ENCODE measurements at regions not wholly inside any gene's neighbourhood (a gene's known extent, or its start where the extent isn't known, plus 50 kb on each side); places are given as distances from the start of the nearest gene placed in this dataset.

DNA sequence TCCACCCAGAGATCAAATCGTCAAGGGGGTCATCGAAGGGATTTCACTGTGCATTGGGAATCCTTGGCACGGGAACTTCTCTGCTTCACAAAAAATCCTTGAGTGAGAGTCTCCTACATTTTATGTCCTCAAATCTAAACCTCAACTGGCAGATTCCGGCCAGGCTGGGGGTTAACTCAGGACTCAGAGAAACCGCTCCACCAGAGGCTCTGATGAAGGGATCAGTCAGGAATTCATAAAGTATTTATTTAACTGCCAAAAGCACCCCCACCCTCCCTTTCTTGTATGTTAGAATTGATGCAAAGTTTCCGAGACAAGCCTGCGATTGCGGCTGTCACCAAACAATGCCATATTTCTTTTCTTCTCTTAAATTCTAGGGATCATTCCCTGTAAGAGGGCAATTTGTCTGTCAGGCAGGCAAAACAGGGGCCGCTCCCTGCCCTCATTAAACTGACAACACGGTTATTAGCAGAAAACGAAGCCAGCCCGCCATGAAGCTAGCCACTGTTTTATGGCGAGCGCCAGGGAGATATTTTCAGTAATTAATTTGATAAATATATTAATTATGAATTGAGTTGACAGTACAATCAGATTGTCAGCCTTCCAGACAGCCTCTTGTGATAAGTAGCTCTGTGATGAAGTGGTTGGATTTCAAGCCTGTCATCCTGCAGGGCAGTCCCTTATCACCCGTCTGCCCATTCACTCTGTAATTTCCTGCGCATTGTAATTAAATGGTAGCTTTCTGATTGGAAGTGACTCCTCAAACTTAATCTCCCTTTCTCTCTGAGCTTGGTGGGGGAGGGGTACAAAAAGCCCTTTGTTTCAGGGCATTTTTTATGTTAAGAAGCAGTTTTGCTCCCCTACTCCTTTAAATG lies 153.0 kb upstream of the GPR26 start:
- peaks cover 7 to 18% of the 10 kb centered on the region in 2 donors for H3K27me3 Mint-ChIP-seq
- H3K27ac Mint-ChIP-seq, result no peak overlapping the region
- Histone ChIP-seq H3K36me3 (ENCODE audit: insufficient read depth, low read length) (no peaks in the 10 kb centered on the region), H3K27ac (ENCODE audit: low read depth, low read length) (no peak overlapping the region), H3K9me3 (ENCODE audit: control insufficient read depth in 1 of 2, low read length in 2 of 2) (no peaks in the 10 kb centered on the region), H3K4me1 (ENCODE audit: insufficient read depth, low read length) (no peaks in the 10 kb centered on the region), H3K27me3 (ENCODE audit: insufficient read depth, low read length) (no peaks in the 10 kb centered on the region), H3K4me3 (ENCODE audit: low read length in 2 of 2) (no peak overlapping the region)
- CTCF ChIA-PET (ENCODE audit: partially characterized antibody), result no interaction called here
- POLR2A ChIA-PET (ENCODE audit: partially characterized antibody), result interaction anchor here (1.2 kb wide), 1 partner anchor 14 kb away, joined by 3 read pairs; no protein-coding TSS in a partner anchor
- intact Hi-C loops (cut with micrococcal nuclease), result no loop called here
- no peaks in the 10 kb centered on the region for H3K36me3 Mint-ChIP-seq
- DNase-seq, result no peak
- no peak overlapping the region for H3K4me3 Mint-ChIP-seq
- no peaks in the 10 kb centered on the region for H3K4me1 Mint-ChIP-seq
- H3K9me3 Mint-ChIP-seq, result no peaks in the 10 kb centered on the region

DNA sequence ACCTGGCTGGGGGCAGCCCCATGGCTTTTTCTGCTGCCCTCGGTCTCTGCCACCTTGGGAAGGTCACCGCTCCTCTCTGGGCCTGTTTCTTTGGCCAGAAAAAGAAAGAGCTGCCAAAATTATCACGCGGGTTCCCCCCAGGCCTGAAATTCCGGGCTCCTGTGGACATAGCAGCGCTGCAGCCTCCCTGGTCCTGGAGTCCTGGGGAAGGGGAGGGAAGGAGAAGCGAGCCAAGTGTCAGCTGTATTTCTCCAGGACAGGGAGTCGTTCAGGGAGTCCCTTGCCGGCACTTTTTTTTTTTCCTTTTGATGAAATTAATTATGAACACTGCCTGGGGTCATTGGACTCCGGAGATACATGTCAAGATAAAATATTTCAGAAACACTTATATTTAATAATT lies 152.3 kb upstream of the GPR26 start:
- no peak overlapping the region for H3K27ac ChIP-seq (ENCODE audit: low read depth, low read length)
- no peak overlapping the region for H3K27ac Mint-ChIP-seq
- no peaks in the 10 kb centered on the region for H3K36me3 ChIP-seq (ENCODE audit: insufficient read depth, low read length)
- no peaks in the 10 kb centered on the region for H3K27me3 ChIP-seq (ENCODE audit: insufficient read depth, low read length)
- DNase-seq, result no peak
- no peaks in the 10 kb centered on the region for H3K9me3 Mint-ChIP-seq
- H3K27me3 Mint-ChIP-seq, result peaks cover 7 to 17% of the 10 kb centered on the region in 2 donors
- no peaks in the 10 kb centered on the region for H3K4me1 Mint-ChIP-seq
- intact Hi-C loops (cut with micrococcal nuclease), result no loop called here
- H3K4me3 ChIP-seq (ENCODE audit: low read length in 2 of 2), result no peak overlapping the region
- H3K4me3 Mint-ChIP-seq, result no peak overlapping the region
- no peaks in the 10 kb centered on the region for H3K9me3 ChIP-seq (ENCODE audit: control insufficient read depth in 1 of 2, low read length in 2 of 2)
- no peaks in the 10 kb centered on the region for H3K4me1 ChIP-seq (ENCODE audit: insufficient read depth, low read length)
- no peaks in the 10 kb centered on the region for H3K36me3 Mint-ChIP-seq
- ChIA-PET CTCF (ENCODE audit: partially characterized antibody) (no interaction called here), POLR2A (ENCODE audit: partially characterized antibody) (interaction anchor here (1.2 kb wide), 1 partner anchor 13 kb away, joined by 3 read pairs; no protein-coding TSS in a partner anchor)

DNA sequence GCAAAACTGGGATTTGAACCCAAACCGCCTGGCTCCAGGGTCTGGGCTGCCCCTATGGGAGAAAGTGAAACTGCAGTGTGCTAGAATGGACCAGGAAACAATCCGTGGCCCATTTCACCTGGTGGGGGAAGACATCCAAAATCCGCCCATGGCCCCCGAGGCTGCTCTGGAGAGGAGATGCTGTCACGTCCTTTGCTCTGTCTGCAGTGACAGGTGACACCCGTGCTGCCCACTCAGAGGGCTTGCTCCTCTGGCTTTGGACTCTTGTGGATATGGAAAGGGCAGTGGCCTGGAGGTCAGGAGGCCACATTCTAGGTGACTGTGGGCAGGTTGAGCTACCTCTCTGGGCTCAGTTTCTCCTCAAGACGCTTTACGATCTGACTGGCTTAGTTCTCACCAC lies 151.2 kb upstream of the GPR26 start:
- Histone ChIP-seq H3K27me3 (ENCODE audit: insufficient read depth, low read length) (no peaks in the 10 kb centered on the region), H3K4me1 (ENCODE audit: insufficient read depth, low read length) (no peaks in the 10 kb centered on the region), H3K4me3 (ENCODE audit: low read length in 2 of 2) (no peak overlapping the region), H3K9me3 (ENCODE audit: control insufficient read depth in 1 of 2, low read length in 2 of 2) (no peaks in the 10 kb centered on the region), H3K36me3 (ENCODE audit: insufficient read depth, low read length) (no peaks in the 10 kb centered on the region), H3K27ac (ENCODE audit: low read depth, low read length) (no peak overlapping the region)
- H3K27me3 Mint-ChIP-seq, result peaks cover 5 to 12% of the 10 kb centered on the region in 2 donors
- H3K9me3 Mint-ChIP-seq, result no peaks in the 10 kb centered on the region
- no peak for DNase-seq
- no peak overlapping the region for H3K4me3 Mint-ChIP-seq
- no peaks in the 10 kb centered on the region for H3K36me3 Mint-ChIP-seq
- no peaks in the 10 kb centered on the region for H3K4me1 Mint-ChIP-seq
- H3K27ac Mint-ChIP-seq, result no peak overlapping the region
- ChIA-PET POLR2A (ENCODE audit: partially characterized antibody) (no interaction called here), CTCF (ENCODE audit: partially characterized antibody) (interaction anchor here (1.7 kb wide), 1 partner anchor 382 kb away, joined by 3 read pairs; no protein-coding TSS in a partner anchor)
- intact Hi-C loops (cut with micrococcal nuclease), result no loop called here

GRCh38 chr10:123515661-123516060 lies 150.5 kb upstream of the GPR26 start:
- Histone ChIP-seq H3K4me1 (ENCODE audit: insufficient read depth, low read length) (no peaks in the 10 kb centered on the region), H3K27ac (ENCODE audit: low read depth, low read length) (no peak overlapping the region), H3K9me3 (ENCODE audit: control insufficient read depth in 1 of 2, low read length in 2 of 2) (no peaks in the 10 kb centered on the region), H3K4me3 (ENCODE audit: low read length in 2 of 2) (no peak overlapping the region), H3K27me3 (ENCODE audit: insufficient read depth, low read length) (no peaks in the 10 kb centered on the region), H3K36me3 (ENCODE audit: insufficient read depth, low read length) (no peaks in the 10 kb centered on the region)
- H3K9me3 Mint-ChIP-seq, result no peaks in the 10 kb centered on the region
- no peak overlapping the region for H3K27ac Mint-ChIP-seq
- ChIA-PET CTCF (ENCODE audit: partially characterized antibody) (interaction anchor here (1.7 kb wide), 1 partner anchor 382 kb away, joined by 3 read pairs; no protein-coding TSS in a partner anchor), POLR2A (ENCODE audit: partially characterized antibody) (no interaction called here)
- peaks cover under 1 to 12% of the 10 kb centered on the region in 2 donors for H3K27me3 Mint-ChIP-seq
- intact Hi-C loops (cut with micrococcal nuclease), result no loop called here
- H3K36me3 Mint-ChIP-seq, result no peaks in the 10 kb centered on the region
- H3K4me1 Mint-ChIP-seq, result no peaks in the 10 kb centered on the region
- no peak for DNase-seq
- H3K4me3 Mint-ChIP-seq, result no peak overlapping the region

GRCh38 chr10:123516291-123516690 lies 149.9 kb upstream of the GPR26 start:
- intact Hi-C loops (cut with micrococcal nuclease), result no loop called here
- Histone ChIP-seq H3K36me3 (ENCODE audit: insufficient read depth, low read length) (no peaks in the 10 kb centered on the region), H3K4me3 (ENCODE audit: low read length in 2 of 2) (no peak overlapping the region), H3K9me3 (ENCODE audit: control insufficient read depth in 1 of 2, low read length in 2 of 2) (no peaks in the 10 kb centered on the region), H3K27ac (ENCODE audit: low read depth, low read length) (no peak overlapping the region), H3K27me3 (ENCODE audit: insufficient read depth, low read length) (no peaks in the 10 kb centered on the region), H3K4me1 (ENCODE audit: insufficient read depth, low read length) (no peaks in the 10 kb centered on the region)
- Mint-ChIP-seq H3K27ac (no peak overlapping the region), H3K4me3 (no peak overlapping the region), H3K9me3 (no peaks in the 10 kb centered on the region), H3K36me3 (no peaks in the 10 kb centered on the region), H3K4me1 (no peaks in the 10 kb centered on the region), H3K27me3 (peaks cover 0 to 12% of the 10 kb centered on the region in 2 donors)
- no peak for DNase-seq
- CTCF ChIA-PET (ENCODE audit: partially characterized antibody), result interaction anchor here (1.7 kb wide), 1 partner anchor 383 kb away, joined by 3 read pairs; no protein-coding TSS in a partner anchor
- POLR2A ChIA-PET (ENCODE audit: partially characterized antibody), result no interaction called here

DNA sequence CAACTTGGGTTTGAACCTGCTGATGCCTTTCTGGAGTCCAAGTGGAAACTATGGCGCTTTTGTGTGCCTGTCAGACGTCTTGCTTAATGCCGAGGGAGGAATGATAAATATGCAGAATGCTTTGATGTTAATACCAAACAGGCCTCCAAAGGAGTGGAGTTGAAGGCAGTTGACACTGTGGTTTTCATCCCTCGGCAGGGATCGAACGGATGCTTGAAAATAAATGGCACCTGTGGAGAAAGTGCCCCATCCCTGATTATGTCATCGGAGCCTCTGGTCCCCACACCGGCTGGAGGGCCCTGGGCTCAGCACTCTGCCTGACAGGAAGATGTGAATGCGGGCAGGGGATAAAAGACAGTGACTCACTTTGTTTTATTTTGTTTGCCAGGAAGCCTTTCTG lies 148.7 kb upstream of the GPR26 start:
- no peak overlapping the region for H3K4me3 ChIP-seq (ENCODE audit: low read length in 2 of 2)
- H3K36me3 Mint-ChIP-seq, result no peaks in the 10 kb centered on the region
- no peaks in the 10 kb centered on the region for H3K9me3 ChIP-seq (ENCODE audit: control insufficient read depth in 1 of 2, low read length in 2 of 2)
- H3K4me1 Mint-ChIP-seq, result no peaks in the 10 kb centered on the region
- POLR2A ChIA-PET (ENCODE audit: partially characterized antibody), result no interaction called here
- H3K4me1 ChIP-seq (ENCODE audit: insufficient read depth, low read length), result no peaks in the 10 kb centered on the region
- intact Hi-C loops (cut with micrococcal nuclease), result no loop called here
- CTCF ChIA-PET (ENCODE audit: partially characterized antibody), result no interaction called here
- no peak overlapping the region for H3K27ac ChIP-seq (ENCODE audit: low read depth, low read length)
- no peak for DNase-seq
- H3K27me3 ChIP-seq (ENCODE audit: insufficient read depth, low read length), result no peaks in the 10 kb centered on the region
- H3K27ac Mint-ChIP-seq, result no peak overlapping the region
- no peak overlapping the region for H3K4me3 Mint-ChIP-seq
- H3K36me3 ChIP-seq (ENCODE audit: insufficient read depth, low read length), result no peaks in the 10 kb centered on the region
- H3K9me3 Mint-ChIP-seq, result no peaks in the 10 kb centered on the region
- peaks cover 3 to 12% of the 10 kb centered on the region in 2 donors for H3K27me3 Mint-ChIP-seq

- H3K27ac ChIP-seq (ENCODE audit: low read depth, low read length), result no peak overlapping the region
- intact Hi-C loops (cut with micrococcal nuclease), result no loop called here
- no peak for DNase-seq
- ChIA-PET POLR2A (ENCODE audit: partially characterized antibody) (no interaction called here), CTCF (ENCODE audit: partially characterized antibody) (no interaction called here)
- H3K36me3 ChIP-seq (ENCODE audit: insufficient read depth, low read length), result no peaks in the 10 kb centered on the region
- Mint-ChIP-seq H3K27ac (no peak overlapping the region), H3K4me3 (no peak overlapping the region), H3K36me3 (no peaks in the 10 kb centered on the region), H3K27me3 (peaks cover 3 to 14% of the 10 kb centered on the region in 2 donors), H3K9me3 (no peaks in the 10 kb centered on the region), H3K4me1 (no peaks in the 10 kb centered on the region)
- no peaks in the 10 kb centered on the region for H3K9me3 ChIP-seq (ENCODE audit: control insufficient read depth in 1 of 2, low read length in 2 of 2)
- no peak overlapping the region for H3K4me3 ChIP-seq (ENCODE audit: low read length in 2 of 2)
- no peaks in the 10 kb centered on the region for H3K4me1 ChIP-seq (ENCODE audit: insufficient read depth, low read length)
- H3K27me3 ChIP-seq (ENCODE audit: insufficient read depth, low read length), result no peaks in the 10 kb centered on the region
These were observed 148.3 kb upstream of the GPR26 start for GRCh38 chr10:123517901-123518300.
